Endodermal cell (in vitro differentiated cells): ENCODE measurements at regions not wholly inside any gene's neighbourhood (a gene's known extent, or its start where the extent isn't known, plus 50 kb on each side); places are given as distances from the start of the nearest gene placed in this dataset.

Source experiments
- DNase-seq: peaks from one replicate; pipeline ENCODE4 v3.0.0-alpha.2; 2017
- H3K27ac ChIP-seq: 2 replicates; pipeline ENCODE4 v1.5.1; 2013; ENCODE audit warnings: mild to moderate bottlenecking, low read depth, low read length, moderate library complexity
- H3K27me3 ChIP-seq: 2 replicates; pipeline ENCODE4 v1.6.1; 2013; ENCODE audit warnings: mild to moderate bottlenecking, low read length, moderate library complexity; ENCODE audit not compliant: insufficient read depth, control insufficient read depth, poor library complexity, severe bottlenecking
- H3K36me3 ChIP-seq: 2 replicates; pipeline ENCODE4 v1.7.0; 2013; ENCODE audit warnings: mild to moderate bottlenecking, low read length, moderate library complexity; ENCODE audit not compliant: control insufficient read depth, insufficient read depth
- H3K4me1 ChIP-seq: one replicate; pipeline ENCODE4 v1.7.0; 2013; ENCODE audit warnings: low read length; ENCODE audit not compliant: control insufficient read depth, insufficient read depth
- H3K4me3 ChIP-seq: 2 replicates; pipeline ENCODE4 v1.5.1; 2013; ENCODE audit warnings: mild to moderate bottlenecking, low read length, moderate library complexity
- H3K9ac ChIP-seq: 2 replicates; pipeline ENCODE4 v1.6.1; 2013; ENCODE audit warnings: mild to moderate bottlenecking, low read length, moderate library complexity; ENCODE audit not compliant: poor library complexity, severe bottlenecking; ENCODE audit errors: extremely low read depth
- H3K9me3 ChIP-seq: 2 replicates; pipeline ENCODE4 v1.6.1; 2013; ENCODE audit warnings: mild to moderate bottlenecking, low read length, moderate library complexity; ENCODE audit not compliant: control insufficient read depth
- H3K27ac Mint-ChIP-seq: 2 replicates; pipeline ENCODE4 v1.8.0; 2020; ENCODE audit warnings: mixed read lengths
- H3K27me3 Mint-ChIP-seq: 2 replicates; pipeline ENCODE4 v1.8.0; 2021; ENCODE audit warnings: mild to moderate bottlenecking, mixed read lengths; ENCODE audit not compliant: insufficient read depth
- H3K36me3 Mint-ChIP-seq: 2 replicates; pipeline ENCODE4 v1.8.0; 2020; ENCODE audit warnings: low read depth, mixed read lengths
- H3K4me1 Mint-ChIP-seq: 2 replicates; pipeline ENCODE4 v1.8.0; 2020; ENCODE audit warnings: mixed read lengths
- H3K4me3 Mint-ChIP-seq: 2 replicates; pipeline ENCODE4 v1.8.0; 2020; ENCODE audit warnings: mild to moderate bottlenecking, moderate library complexity, mixed read lengths
- H3K9me3 Mint-ChIP-seq: 2 replicates; pipeline ENCODE4 v1.8.0; 2020; ENCODE audit warnings: mild to moderate bottlenecking, mixed read lengths
- WGBS, 2 experiments: methylation state at CpG; one replicate each; pipeline versions ENCODE4 v1.1.5 to v1.1.7; 2013; ENCODE audit warnings: missing lambda C conversion rate in 2 of 2, mixed read lengths in 1 of 2; ENCODE audit not compliant: insufficient coverage in 1 of 2, insufficient read length in 1 of 2; 5-methylcytosine and 5-hydroxymethylcytosine counted together
- TF ChIP-seq, protein P1 (sequence below): fragments of 200-600 bp; sonication (generic); conservative IDR thresholded peaks from 2 replicates; pipeline ENCODE4 v1.5.0; 2021; ENCODE audit warnings: antibody characterized with exemption, mild to moderate bottlenecking

- no peak overlapping the region for H3K27ac Mint-ChIP-seq
- TF ChIP-seq, protein P1, sequence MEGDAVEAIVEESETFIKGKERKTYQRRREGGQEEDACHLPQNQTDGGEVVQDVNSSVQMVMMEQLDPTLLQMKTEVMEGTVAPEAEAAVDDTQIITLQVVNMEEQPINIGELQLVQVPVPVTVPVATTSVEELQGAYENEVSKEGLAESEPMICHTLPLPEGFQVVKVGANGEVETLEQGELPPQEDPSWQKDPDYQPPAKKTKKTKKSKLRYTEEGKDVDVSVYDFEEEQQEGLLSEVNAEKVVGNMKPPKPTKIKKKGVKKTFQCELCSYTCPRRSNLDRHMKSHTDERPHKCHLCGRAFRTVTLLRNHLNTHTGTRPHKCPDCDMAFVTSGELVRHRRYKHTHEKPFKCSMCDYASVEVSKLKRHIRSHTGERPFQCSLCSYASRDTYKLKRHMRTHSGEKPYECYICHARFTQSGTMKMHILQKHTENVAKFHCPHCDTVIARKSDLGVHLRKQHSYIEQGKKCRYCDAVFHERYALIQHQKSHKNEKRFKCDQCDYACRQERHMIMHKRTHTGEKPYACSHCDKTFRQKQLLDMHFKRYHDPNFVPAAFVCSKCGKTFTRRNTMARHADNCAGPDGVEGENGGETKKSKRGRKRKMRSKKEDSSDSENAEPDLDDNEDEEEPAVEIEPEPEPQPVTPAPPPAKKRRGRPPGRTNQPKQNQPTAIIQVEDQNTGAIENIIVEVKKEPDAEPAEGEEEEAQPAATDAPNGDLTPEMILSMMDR, result no peak
- H3K9me3 ChIP-seq, result no peaks in the 10 kb centered on the region
- H3K36me3 Mint-ChIP-seq, result no peaks in the 10 kb centered on the region
- no peak overlapping the region for H3K9ac ChIP-seq
- no peak overlapping the region for H3K4me3 ChIP-seq
- H3K36me3 ChIP-seq, result no peaks in the 10 kb centered on the region
- 88 to 93% methylated on average over 2 to 8 of the region's 8 CpGs for WGBS, 2 experiments
- no peak overlapping the region for H3K27ac ChIP-seq
- peak; percentile 28 for DNase-seq
- peaks cover 31% of the 10 kb centered on the region for H3K27me3 Mint-ChIP-seq
- no peaks in the 10 kb centered on the region for H3K27me3 ChIP-seq
- H3K4me1 ChIP-seq, result no peaks in the 10 kb centered on the region
- no peaks in the 10 kb centered on the region for H3K9me3 Mint-ChIP-seq
- H3K4me3 Mint-ChIP-seq, result no peak overlapping the region
- H3K4me1 Mint-ChIP-seq, result no peaks in the 10 kb centered on the region
These were observed 263.7 kb upstream of the RPL38 start for GRCh38 chr17:73939806-73940205.

GRCh38 chr17:73940511-73940910 lies 263.0 kb upstream of the RPL38 start:
- Histone ChIP-seq H3K27ac (no peak overlapping the region), H3K9me3 (no peaks in the 10 kb centered on the region), H3K27me3 (no peaks in the 10 kb centered on the region), H3K9ac (no peak overlapping the region), H3K4me3 (no peak overlapping the region), H3K4me1 (no peaks in the 10 kb centered on the region), H3K36me3 (no peaks in the 10 kb centered on the region)
- Mint-ChIP-seq H3K9me3 (no peaks in the 10 kb centered on the region), H3K27ac (no peak overlapping the region), H3K4me1 (no peaks in the 10 kb centered on the region), H3K36me3 (no peaks in the 10 kb centered on the region), H3K27me3 (peaks cover 33% of the 10 kb centered on the region), H3K4me3 (no peak overlapping the region)
- TF ChIP-seq, protein P1, result no peak
- peak; percentile 38 for DNase-seq
- 80 to 93% methylated on average over 1 to 3 of the region's 3 CpGs for WGBS, 2 experiments

DNA sequence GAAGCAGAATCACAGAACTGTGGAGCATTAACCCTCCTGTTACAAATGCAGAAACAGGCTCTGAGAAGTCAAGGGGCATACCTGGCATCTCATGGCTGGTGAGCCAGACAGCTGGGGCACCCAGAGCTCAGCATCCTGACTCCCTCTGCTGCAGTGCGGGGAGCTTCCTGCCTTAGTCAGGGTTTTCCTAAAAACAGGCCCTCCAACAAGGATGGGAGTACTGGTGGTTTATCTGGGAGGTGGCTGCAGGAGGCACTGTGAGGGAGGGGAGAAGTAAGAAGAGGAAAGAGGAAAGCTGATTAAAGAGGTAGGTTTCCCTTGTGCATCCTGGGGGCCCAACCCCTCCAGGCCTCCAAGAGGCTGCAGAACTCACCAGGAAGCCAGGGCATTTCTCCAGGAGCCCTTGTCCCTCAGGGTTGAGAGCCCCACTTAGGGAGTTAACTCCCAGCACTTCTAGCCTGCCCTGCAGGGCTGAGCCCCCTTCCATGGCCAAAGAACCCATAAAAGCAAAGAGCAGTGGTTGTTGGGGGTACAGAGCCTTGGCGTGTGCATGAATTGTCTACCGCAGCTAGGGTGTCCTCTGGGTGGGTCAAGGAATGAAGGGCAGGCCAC lies 261.5 kb upstream of the RPL38 start:
- Mint-ChIP-seq H3K4me3 (no peak overlapping the region), H3K9me3 (no peaks in the 10 kb centered on the region), H3K27ac (no peak overlapping the region), H3K36me3 (no peaks in the 10 kb centered on the region), H3K27me3 (peaks cover 44% of the 10 kb centered on the region), H3K4me1 (no peaks in the 10 kb centered on the region)
- Histone ChIP-seq H3K36me3 (no peaks in the 10 kb centered on the region), H3K27me3 (no peaks in the 10 kb centered on the region), H3K4me3 (no peak overlapping the region), H3K9ac (no peak overlapping the region), H3K9me3 (no peaks in the 10 kb centered on the region), H3K4me1 (no peaks in the 10 kb centered on the region), H3K27ac (no peak overlapping the region)
- 83 to 96% methylated on average over 2 to 3 of the region's 3 CpGs for WGBS, 2 experiments
- DNase-seq, result peak; percentile 33
- TF ChIP-seq, protein P1, result no peak
